HFF-Myc (cell line): ENCODE measurements at regions not wholly inside any gene's neighbourhood (a gene's known extent, or its start where the extent isn't known, plus 50 kb on each side); places are given as distances from the start of the nearest gene placed in this dataset.

Source experiments
- DNase-seq: peaks from one replicate; pipeline ENCODE4 v3.0.0-alpha.2; 2011; ENCODE audit warnings: low read depth; ENCODE audit errors: extremely low read depth
- H3K4me3 ChIP-seq: replicated peaks from 2 replicates; pipeline ENCODE4 v1.5.1; 2011; ENCODE audit warnings: low read depth, mild to moderate bottlenecking, control low read depth, low read length
- TF ChIP-seq, protein P1 (sequence below): IDR thresholded peaks from 2 replicates; pipeline ENCODE4 v1.5.1; 2012; ENCODE audit warnings: mild to moderate bottlenecking, low read depth, low read length, control low read depth; ENCODE audit errors: missing control alignments

DNA sequence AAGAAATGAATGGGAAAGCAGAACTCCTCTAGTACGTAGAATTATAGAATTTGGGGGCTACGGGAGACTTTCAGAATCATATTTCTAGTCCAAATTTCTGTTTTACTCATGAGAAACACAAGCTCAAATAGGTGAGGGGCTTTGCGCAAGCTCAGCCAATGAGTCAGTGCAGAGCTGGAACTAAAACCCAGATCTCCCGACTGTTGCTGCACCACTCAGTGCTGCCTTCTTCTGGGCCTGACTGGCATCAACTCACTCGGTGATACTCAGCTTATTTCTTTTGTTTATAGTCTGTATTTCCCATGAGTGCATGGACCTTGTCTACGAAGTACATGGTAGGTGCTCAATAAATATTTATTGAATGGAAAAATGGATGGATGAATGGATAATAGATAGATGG is 280.2 kb downstream of the CDK5RAP2 start:
- H3K4me3 ChIP-seq, result no peak overlapping the region
- DNase-seq, result no peak
- TF ChIP-seq, protein P1, sequence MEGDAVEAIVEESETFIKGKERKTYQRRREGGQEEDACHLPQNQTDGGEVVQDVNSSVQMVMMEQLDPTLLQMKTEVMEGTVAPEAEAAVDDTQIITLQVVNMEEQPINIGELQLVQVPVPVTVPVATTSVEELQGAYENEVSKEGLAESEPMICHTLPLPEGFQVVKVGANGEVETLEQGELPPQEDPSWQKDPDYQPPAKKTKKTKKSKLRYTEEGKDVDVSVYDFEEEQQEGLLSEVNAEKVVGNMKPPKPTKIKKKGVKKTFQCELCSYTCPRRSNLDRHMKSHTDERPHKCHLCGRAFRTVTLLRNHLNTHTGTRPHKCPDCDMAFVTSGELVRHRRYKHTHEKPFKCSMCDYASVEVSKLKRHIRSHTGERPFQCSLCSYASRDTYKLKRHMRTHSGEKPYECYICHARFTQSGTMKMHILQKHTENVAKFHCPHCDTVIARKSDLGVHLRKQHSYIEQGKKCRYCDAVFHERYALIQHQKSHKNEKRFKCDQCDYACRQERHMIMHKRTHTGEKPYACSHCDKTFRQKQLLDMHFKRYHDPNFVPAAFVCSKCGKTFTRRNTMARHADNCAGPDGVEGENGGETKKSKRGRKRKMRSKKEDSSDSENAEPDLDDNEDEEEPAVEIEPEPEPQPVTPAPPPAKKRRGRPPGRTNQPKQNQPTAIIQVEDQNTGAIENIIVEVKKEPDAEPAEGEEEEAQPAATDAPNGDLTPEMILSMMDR, result peak; percentile 10

DNA sequence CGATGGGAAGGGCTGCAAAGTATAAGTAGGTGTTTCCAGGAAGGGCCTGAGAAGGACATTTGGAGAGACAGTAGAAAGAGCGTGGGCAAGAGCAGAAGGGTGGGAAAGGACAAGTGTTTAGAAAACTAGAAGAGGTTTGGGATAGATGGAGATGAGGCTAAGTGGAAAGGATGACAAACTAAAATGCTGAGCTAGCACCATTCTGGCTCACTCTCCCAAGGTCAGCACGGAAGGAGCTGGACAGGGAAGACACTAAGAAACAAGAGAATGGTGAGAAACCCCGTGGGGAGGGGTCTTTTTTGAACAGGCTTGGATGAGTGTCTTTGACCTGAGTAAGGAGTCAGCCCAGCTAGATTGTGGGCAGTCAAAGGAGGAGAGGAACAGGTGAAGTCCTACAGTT is 286.0 kb downstream of the CDK5RAP2 start:
- H3K4me3 ChIP-seq, result no peak overlapping the region
- TF ChIP-seq, protein P1, result no peak
- no peak for DNase-seq

DNA sequence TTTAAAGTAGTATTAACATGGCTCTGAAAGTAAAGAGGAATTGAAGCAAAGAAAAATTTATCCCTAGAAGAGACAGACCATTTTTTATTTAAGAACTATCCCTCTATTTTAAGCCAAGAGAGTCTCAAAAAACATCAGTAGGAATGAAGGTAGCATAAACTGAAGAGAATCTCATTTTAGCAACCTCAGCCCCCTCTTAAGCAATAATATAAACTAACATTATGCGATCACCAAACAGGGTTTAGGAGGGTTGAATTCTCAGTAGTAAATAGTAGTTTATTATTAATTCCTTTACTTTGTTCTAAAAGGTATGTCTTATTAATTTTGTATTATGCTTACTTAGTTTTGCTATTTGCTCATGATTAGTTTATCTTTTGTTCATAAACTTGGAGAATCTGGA is 287.4 kb downstream of the CDK5RAP2 start:
- no peak for DNase-seq
- TF ChIP-seq, protein P1, result no peak
- H3K4me3 ChIP-seq, result no peak overlapping the region

DNA sequence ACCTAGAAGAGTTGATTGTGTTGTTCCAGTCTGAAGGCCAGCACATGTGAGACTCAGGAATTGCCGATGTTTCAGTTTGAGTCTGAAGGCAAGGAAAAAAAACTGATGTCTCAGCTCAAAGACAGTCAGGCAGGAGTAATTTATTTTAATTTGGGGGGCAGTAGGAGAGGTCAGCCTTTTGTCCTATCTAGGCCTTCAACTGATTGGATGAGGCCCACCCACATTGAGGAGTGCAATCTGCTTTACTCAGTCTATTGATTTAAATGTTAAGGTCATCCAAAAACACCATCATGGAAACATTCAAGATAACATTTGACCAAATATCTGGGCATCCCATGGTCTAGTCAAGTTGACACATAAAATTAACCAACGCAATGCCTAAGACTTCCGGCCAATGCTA is 288.9 kb downstream of the CDK5RAP2 start:
- TF ChIP-seq, protein P1, result no peak
- no peak overlapping the region for H3K4me3 ChIP-seq
- DNase-seq, result no peak

DNA sequence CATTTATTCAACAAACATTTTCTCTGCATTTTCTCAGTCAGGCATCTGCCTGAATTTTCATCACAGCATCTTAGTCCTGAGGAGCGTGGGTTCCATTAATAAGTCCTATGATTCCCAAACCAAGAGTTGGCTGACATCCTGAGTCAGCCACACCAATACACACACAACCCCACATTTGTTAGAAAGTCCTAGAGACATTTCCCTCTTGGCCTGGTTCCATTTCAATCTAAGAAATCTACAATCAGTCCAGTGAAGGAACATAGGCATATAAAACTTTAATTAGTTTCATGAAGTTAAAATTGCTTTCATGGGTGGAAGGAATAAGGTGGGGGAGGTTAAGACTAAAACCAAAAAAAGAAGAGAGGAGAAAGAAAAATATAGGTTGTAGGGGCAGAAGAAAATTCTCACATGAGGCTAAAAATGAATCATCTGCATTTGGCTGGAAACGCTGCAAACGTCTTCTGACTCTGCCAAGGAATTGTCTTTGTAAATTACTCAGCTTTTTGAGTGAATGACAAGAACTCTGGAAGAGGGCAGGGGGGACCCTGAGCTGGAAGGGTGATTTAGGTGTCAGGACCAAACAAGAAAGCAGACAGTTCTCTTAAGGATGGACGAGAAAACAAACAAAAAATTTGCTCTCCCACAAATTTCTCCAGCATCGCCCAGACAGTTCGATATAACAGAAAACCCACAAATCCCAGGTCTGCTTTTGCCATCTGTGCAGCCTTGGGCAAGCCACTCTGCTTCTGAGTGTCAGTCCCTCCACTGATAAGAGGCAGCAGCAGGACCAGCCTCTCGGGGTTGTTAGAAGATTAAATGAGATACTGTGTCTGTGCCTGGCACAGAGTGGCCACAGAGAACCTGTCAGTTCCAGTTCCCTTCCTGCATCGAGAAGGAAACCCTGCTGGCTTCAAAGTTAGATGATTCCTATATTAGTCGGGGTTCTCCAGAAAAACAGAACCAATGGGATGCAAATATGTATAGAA is 289.7 kb downstream of the CDK5RAP2 start:
- no peak overlapping the region for H3K4me3 ChIP-seq
- DNase-seq, result no peak
- TF ChIP-seq, protein P1, result no peak

DNA sequence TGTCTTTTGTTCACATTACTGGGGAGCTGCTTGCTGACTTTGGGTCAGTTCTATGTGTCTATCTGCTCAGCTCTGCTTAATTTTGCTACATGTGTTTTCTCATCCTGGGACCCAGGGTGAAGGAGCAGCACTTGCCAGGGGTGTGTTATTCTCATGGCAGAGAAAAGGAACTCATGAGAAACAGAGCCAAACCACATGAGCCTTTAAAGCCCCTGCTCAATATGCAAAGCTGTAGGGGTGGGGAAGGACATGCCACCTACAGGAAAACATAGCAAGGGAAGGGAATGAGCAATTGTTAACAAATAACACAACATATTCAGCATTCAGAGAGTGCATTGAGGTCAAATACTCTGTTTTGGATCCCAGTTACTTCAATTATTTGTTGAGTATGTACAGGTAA is 290.9 kb downstream of the CDK5RAP2 start:
- no peak for DNase-seq
- TF ChIP-seq, protein P1, result no peak
- no peak overlapping the region for H3K4me3 ChIP-seq
